Embryonic facial prominence (tissue), 1 donor: ENCODE measurements at regions not wholly inside any gene's neighbourhood (a gene's known extent, or its start where the extent isn't known, plus 50 kb on each side); places are given as distances from the start of the nearest gene placed in this dataset.
"Not testable (repeated sequence)": the region's sequence is repeated elsewhere in the genome, so short reads cannot be mapped to it uniquely, and the experiment has no call there.

Experiments
- DNase-seq: peaks from one replicate; pipeline ENCODE4 v3.0.0-alpha.2; 2016; ENCODE audit errors: extremely low spot score

GRCh38 chr2:6111781-6112261 is 419.6 kb downstream of the SOX11 start:
- no peak for DNase-seq

- no peak for DNase-seq
These were observed 421.6 kb downstream of the SOX11 start for GRCh38 chr2:6113786-6114185.

GRCh38 chr2:6127718-6128117 is 435.5 kb downstream of the SOX11 start:
- no peak for DNase-seq

- no peak for DNase-seq
These were observed 447.0 kb downstream of the SOX11 start for GRCh38 chr2:6139142-6139541.

- no peak for DNase-seq
These were observed 447.7 kb downstream of the SOX11 start for GRCh38 chr2:6139916-6140315.

- no peak for DNase-seq
These were observed 448.3 kb downstream of the SOX11 start for GRCh38 chr2:6140509-6140908.

- no peak for DNase-seq
These were observed 451.6 kb downstream of the SOX11 start for GRCh38 chr2:6143812-6144211.

GRCh38 chr2:6147215-6147614 is 455.0 kb downstream of the SOX11 start:
- not testable (repeated sequence) for DNase-seq

GRCh38 chr2:6148882-6149281 is 456.7 kb downstream of the SOX11 start:
- DNase-seq: no peak

GRCh38 chr2:6159606-6160005 is 467.4 kb downstream of the SOX11 start:
- no peak for DNase-seq

GRCh38 chr2:6163932-6164331 is 471.7 kb downstream of the SOX11 start:
- DNase-seq: no peak

GRCh38 chr2:6164986-6165747 is 473.0 kb downstream of the SOX11 start:
- DNase-seq: no peak

GRCh38 chr2:6167592-6168138 is 475.5 kb downstream of the SOX11 start:
- DNase-seq: no peak

GRCh38 chr2:6168485-6168884 is 476.3 kb downstream of the SOX11 start:
- DNase-seq: no peak

- DNase-seq: no peak
These were observed 479.1 kb downstream of the SOX11 start for GRCh38 chr2:6171294-6171693.

GRCh38 chr2:6177811-6178210 is 485.6 kb downstream of the SOX11 start:
- DNase-seq: no peak

- no peak for DNase-seq
These were observed 489.3 kb downstream of the SOX11 start for GRCh38 chr2:6181525-6181924.

GRCh38 chr2:6181926-6182325 is 489.7 kb downstream of the SOX11 start:
- no peak for DNase-seq

- DNase-seq: no peak
These were observed 491.0 kb downstream of the SOX11 start for GRCh38 chr2:6183226-6183625.

- peak; percentile 16 for DNase-seq
These were observed 492.5 kb downstream of the SOX11 start for GRCh38 chr2:6184532-6185292.

- no peak for DNase-seq
These were observed 494.4 kb downstream of the SOX11 start for GRCh38 chr2:6186332-6187151.

- no peak for DNase-seq
These were observed 504.3 kb downstream of the SOX11 start for GRCh38 chr2:6196449-6196848.
